ENCODE measurements at regions not wholly inside any gene's neighbourhood (a gene's known extent, or its start where the extent isn't known, plus 50 kb on each side); places are given as distances from the start of the nearest gene placed in this dataset.

DNA sequence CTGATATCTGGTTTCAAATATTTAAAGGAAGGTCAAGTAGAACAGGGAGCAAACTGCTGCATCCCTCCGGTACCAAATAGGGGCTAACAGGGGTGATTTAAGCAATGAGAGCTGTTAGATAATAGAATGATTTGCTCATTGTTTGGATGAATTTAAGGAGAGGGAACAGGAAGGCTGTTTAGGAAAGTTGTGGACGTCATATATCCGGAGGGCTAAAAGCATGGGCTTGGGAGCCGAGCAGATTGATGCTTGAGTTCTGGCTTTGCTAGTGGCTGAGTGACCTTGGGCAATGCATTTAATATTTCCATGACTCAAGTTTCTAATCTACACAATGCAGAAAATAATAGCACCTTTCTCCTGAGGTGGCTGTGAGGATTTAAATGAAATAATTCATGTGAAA lies 85.4 kb upstream of the RPS23 start:
- no peaks in the 10 kb centered on the region for H3K27me3 ChIP-seq
- TF ChIP-seq EZH2 (IDR thresholded peaks at IDR 0.05): no peak
- TF ChIP-seq, protein P1, sequence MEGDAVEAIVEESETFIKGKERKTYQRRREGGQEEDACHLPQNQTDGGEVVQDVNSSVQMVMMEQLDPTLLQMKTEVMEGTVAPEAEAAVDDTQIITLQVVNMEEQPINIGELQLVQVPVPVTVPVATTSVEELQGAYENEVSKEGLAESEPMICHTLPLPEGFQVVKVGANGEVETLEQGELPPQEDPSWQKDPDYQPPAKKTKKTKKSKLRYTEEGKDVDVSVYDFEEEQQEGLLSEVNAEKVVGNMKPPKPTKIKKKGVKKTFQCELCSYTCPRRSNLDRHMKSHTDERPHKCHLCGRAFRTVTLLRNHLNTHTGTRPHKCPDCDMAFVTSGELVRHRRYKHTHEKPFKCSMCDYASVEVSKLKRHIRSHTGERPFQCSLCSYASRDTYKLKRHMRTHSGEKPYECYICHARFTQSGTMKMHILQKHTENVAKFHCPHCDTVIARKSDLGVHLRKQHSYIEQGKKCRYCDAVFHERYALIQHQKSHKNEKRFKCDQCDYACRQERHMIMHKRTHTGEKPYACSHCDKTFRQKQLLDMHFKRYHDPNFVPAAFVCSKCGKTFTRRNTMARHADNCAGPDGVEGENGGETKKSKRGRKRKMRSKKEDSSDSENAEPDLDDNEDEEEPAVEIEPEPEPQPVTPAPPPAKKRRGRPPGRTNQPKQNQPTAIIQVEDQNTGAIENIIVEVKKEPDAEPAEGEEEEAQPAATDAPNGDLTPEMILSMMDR (IDR thresholded peaks at IDR 0.05): no peak
- no peak for TF ChIP-seq EZH2phosphoT487 (IDR thresholded peaks at IDR 0.05)
- DNase-seq (ENCODE audit: low spot score): no peak
- H3K9me3 ChIP-seq (ENCODE audit: low read depth): no peaks in the 10 kb centered on the region
- no peaks in the 10 kb centered on the region for H3K36me3 ChIP-seq
- no peaks in the 10 kb centered on the region for H3F3A ChIP-seq (ENCODE audit: low read depth)
- Mint-ChIP-seq H3K27me3 (ENCODE audit: insufficient read depth, low read depth) (peaks cover 6% of the 10 kb centered on the region), H3K36me3 (no peaks in the 10 kb centered on the region), H3K4me1 (peaks cover 32% of the 10 kb centered on the region), H3K9me3 (no peaks in the 10 kb centered on the region), H3K4me3 (no peak overlapping the region), H3K27ac (no peak overlapping the region)
- no peak overlapping the region for H3K4me2 ChIP-seq
- no peak overlapping the region for H3K4me3 ChIP-seq
- no peak overlapping the region for H2AFZ ChIP-seq (replicated peaks)
- no peaks in the 10 kb centered on the region for H3K79me2 ChIP-seq (ENCODE audit: low read depth)
- H4K20me1 ChIP-seq (ENCODE audit: low read depth): no peaks in the 10 kb centered on the region
- no peak overlapping the region for H3K9ac ChIP-seq
- H3K4me1 ChIP-seq: peaks cover 17% of the 10 kb centered on the region
- no peak overlapping the region for H3K27ac ChIP-seq

DNA sequence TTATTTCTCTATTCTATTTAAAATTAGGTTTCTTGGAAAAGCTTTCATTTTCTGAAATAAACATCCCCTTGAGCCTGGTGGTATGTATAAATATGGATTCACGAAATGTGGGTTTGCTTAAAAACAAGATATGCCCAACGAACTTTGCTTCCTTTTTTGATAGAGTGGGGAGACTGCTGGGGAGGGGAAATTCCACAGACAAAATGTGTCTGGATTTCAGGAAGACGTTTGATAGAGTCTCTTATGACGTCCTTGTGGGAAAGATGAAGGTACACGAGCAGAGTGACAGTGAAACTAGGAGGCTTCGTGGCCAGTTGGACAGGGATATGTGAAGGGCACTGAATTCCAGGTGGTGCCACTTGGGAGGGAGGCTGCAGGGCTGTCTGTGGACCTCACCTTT lies 84.5 kb upstream of the RPS23 start:
- H3K27ac ChIP-seq: no peak overlapping the region
- H2AFZ ChIP-seq (replicated peaks): no peak overlapping the region
- Mint-ChIP-seq H3K27ac (peak overlapping the region; percentile 1), H3K4me3 (no peak overlapping the region), H3K4me1 (peaks cover 32% of the 10 kb centered on the region), H3K36me3 (no peaks in the 10 kb centered on the region), H3K9me3 (no peaks in the 10 kb centered on the region), H3K27me3 (ENCODE audit: insufficient read depth, low read depth) (peaks cover 6% of the 10 kb centered on the region)
- H3K4me3 ChIP-seq: no peak overlapping the region
- H3K79me2 ChIP-seq (ENCODE audit: low read depth): no peaks in the 10 kb centered on the region
- H3K36me3 ChIP-seq: no peaks in the 10 kb centered on the region
- TF ChIP-seq EZH2 (IDR thresholded peaks at IDR 0.05) (no peak), EZH2phosphoT487 (IDR thresholded peaks at IDR 0.05) (no peak)
- TF ChIP-seq, protein P1 (IDR thresholded peaks at IDR 0.05): no peak
- no peaks in the 10 kb centered on the region for H4K20me1 ChIP-seq (ENCODE audit: low read depth)
- no peak overlapping the region for H3K4me2 ChIP-seq
- H3K4me1 ChIP-seq: peaks cover 17% of the 10 kb centered on the region
- DNase-seq (ENCODE audit: low spot score): no peak
- no peaks in the 10 kb centered on the region for H3K9me3 ChIP-seq (ENCODE audit: low read depth)
- H3F3A ChIP-seq (ENCODE audit: low read depth): no peaks in the 10 kb centered on the region
- H3K9ac ChIP-seq: no peak overlapping the region
- H3K27me3 ChIP-seq: no peaks in the 10 kb centered on the region

DNA sequence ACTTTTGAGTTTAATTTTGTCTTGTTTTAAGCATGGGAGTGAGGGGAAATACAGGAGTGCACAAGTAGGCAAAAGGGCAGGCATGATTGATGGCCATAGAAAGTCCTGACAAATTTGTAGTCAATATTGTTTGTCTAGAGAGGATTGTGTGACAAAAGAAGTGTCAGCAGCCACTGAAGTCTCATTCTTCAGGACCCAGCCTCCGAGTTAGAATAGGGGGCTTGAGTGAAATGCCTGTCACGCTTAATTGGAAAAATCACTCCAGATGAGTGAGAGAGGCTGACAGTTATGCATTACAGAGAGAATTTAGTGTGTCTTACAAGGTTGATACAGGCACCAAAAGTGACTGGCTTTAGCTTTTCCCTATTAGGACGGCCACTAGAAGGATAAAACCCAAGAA lies 81.9 kb upstream of the RPS23 start:
- Mint-ChIP-seq H3K4me1 (peaks cover 32% of the 10 kb centered on the region), H3K27me3 (ENCODE audit: insufficient read depth, low read depth) (peaks cover 4% of the 10 kb centered on the region), H3K36me3 (no peaks in the 10 kb centered on the region), H3K9me3 (no peaks in the 10 kb centered on the region), H3K4me3 (no peak overlapping the region), H3K27ac (peak overlapping the region; percentile 42)
- H3F3A ChIP-seq (ENCODE audit: low read depth): no peaks in the 10 kb centered on the region
- peak overlapping the region; percentile 40 for H3K4me2 ChIP-seq
- no peaks in the 10 kb centered on the region for H3K36me3 ChIP-seq
- H3K79me2 ChIP-seq (ENCODE audit: low read depth): no peaks in the 10 kb centered on the region
- no peak overlapping the region for H3K4me3 ChIP-seq
- no peak overlapping the region for H3K27ac ChIP-seq
- H2AFZ ChIP-seq (replicated peaks): no peak overlapping the region
- H3K9me3 ChIP-seq (ENCODE audit: low read depth): no peaks in the 10 kb centered on the region
- peak; percentile 57 for DNase-seq (ENCODE audit: low spot score)
- no peaks in the 10 kb centered on the region for H3K27me3 ChIP-seq
- no peaks in the 10 kb centered on the region for H4K20me1 ChIP-seq (ENCODE audit: low read depth)
- H3K9ac ChIP-seq: no peak overlapping the region
- TF ChIP-seq EZH2 (IDR thresholded peaks at IDR 0.05) (no peak), EZH2phosphoT487 (IDR thresholded peaks at IDR 0.05) (no peak)
- TF ChIP-seq, protein P1 (IDR thresholded peaks at IDR 0.05): no peak
- H3K4me1 ChIP-seq: peaks cover 17% of the 10 kb centered on the region
